ENCODE measurements at regions not wholly inside any gene's neighbourhood (a gene's known extent, or its start where the extent isn't known, plus 50 kb on each side); places are given as distances from the start of the nearest gene placed in this dataset.

- H3K4me3 Mint-ChIP-seq: no peak overlapping the region
- TF ChIP-seq EZH2phosphoT487 (IDR thresholded peaks at IDR 0.05): no peak
- no peak for TF ChIP-seq CTCF (IDR thresholded peaks at IDR 0.05)
- TF ChIP-seq EZH2 (IDR thresholded peaks at IDR 0.05): no peak
- peaks cover 12% of the 10 kb centered on the region for H3K4me1 Mint-ChIP-seq
- no peak for DNase-seq (ENCODE audit: low spot score)
- H3K4me1 ChIP-seq: peaks cover 18% of the 10 kb centered on the region
- no peak overlapping the region for H3K4me3 ChIP-seq
- H3K9me3 Mint-ChIP-seq: no peaks in the 10 kb centered on the region
- peaks cover 22% of the 10 kb centered on the region for H3F3A ChIP-seq (ENCODE audit: low read depth)
- no peak overlapping the region for H3K4me2 ChIP-seq
- no peak overlapping the region for H3K9ac ChIP-seq
- H3K36me3 Mint-ChIP-seq: no peaks in the 10 kb centered on the region
- no peak overlapping the region for H3K27ac Mint-ChIP-seq
- H3K27me3 ChIP-seq: no peaks in the 10 kb centered on the region
- H3K27ac ChIP-seq: no peak overlapping the region
- no peaks in the 10 kb centered on the region for H3K9me3 ChIP-seq (ENCODE audit: low read depth)
- H4K20me1 ChIP-seq (ENCODE audit: low read depth): no peaks in the 10 kb centered on the region
- H3K27me3 Mint-ChIP-seq (ENCODE audit: insufficient read depth, low read depth): peaks cover 3% of the 10 kb centered on the region
- H3K79me2 ChIP-seq (ENCODE audit: low read depth): no peaks in the 10 kb centered on the region
- H2AFZ ChIP-seq (replicated peaks): no peak overlapping the region
- no peaks in the 10 kb centered on the region for H3K36me3 ChIP-seq
These were observed 128.4 kb downstream of the BBS10 start for GRCh38 chr12:76219806-76220205.

GRCh38 chr12:76216585-76217472 lies 131.4 kb downstream of the BBS10 start:
- no peaks in the 10 kb centered on the region for H3K27me3 ChIP-seq
- Mint-ChIP-seq H3K27ac (no peak overlapping the region), H3K4me1 (peaks cover 12% of the 10 kb centered on the region)

GRCh38 chr12:76208129-76208528 lies 123.6 kb upstream of the NAP1L1 start:
- H3K9me3 Mint-ChIP-seq: peaks cover 2% of the 10 kb centered on the region
- no peaks in the 10 kb centered on the region for H3K4me1 Mint-ChIP-seq
- TF ChIP-seq EZH2phosphoT487 (IDR thresholded peaks at IDR 0.05) (no peak), CTCF (IDR thresholded peaks at IDR 0.05) (no peak), EZH2 (IDR thresholded peaks at IDR 0.05) (no peak)
- H2AFZ ChIP-seq (replicated peaks): no peak overlapping the region
- H3K36me3 ChIP-seq: no peaks in the 10 kb centered on the region
- H3K4me2 ChIP-seq: no peak overlapping the region
- H3K27ac Mint-ChIP-seq: no peak overlapping the region
- H3F3A ChIP-seq (ENCODE audit: low read depth): no peaks in the 10 kb centered on the region
- no peaks in the 10 kb centered on the region for H3K36me3 Mint-ChIP-seq
- no peak overlapping the region for H3K4me3 ChIP-seq
- H3K4me3 Mint-ChIP-seq: no peak overlapping the region
- peaks cover 1% of the 10 kb centered on the region for H3K27me3 Mint-ChIP-seq (ENCODE audit: insufficient read depth, low read depth)
- H3K9ac ChIP-seq: no peak overlapping the region
- H4K20me1 ChIP-seq (ENCODE audit: low read depth): no peaks in the 10 kb centered on the region
- H3K79me2 ChIP-seq (ENCODE audit: low read depth): no peaks in the 10 kb centered on the region
- H3K4me1 ChIP-seq: no peaks in the 10 kb centered on the region
- no peaks in the 10 kb centered on the region for H3K9me3 ChIP-seq (ENCODE audit: low read depth)
- H3K27ac ChIP-seq: no peak overlapping the region
- DNase-seq (ENCODE audit: low spot score): no peak
- H3K27me3 ChIP-seq: no peaks in the 10 kb centered on the region

More at GRCh38 chr12:76216585-76217472, 131.4 kb downstream of the BBS10 start:
- Histone ChIP-seq H3K9me3 (ENCODE audit: low read depth) (no peaks in the 10 kb centered on the region), H3K27ac (no peak overlapping the region), H2AFZ (replicated peaks) (peak overlapping the region; percentile 66), H4K20me1 (ENCODE audit: low read depth) (no peaks in the 10 kb centered on the region), H3K79me2 (ENCODE audit: low read depth) (no peaks in the 10 kb centered on the region), H3K4me3 (no peak overlapping the region), H3K4me1 (peaks cover 18% of the 10 kb centered on the region), H3K9ac (no peak overlapping the region), H3K4me2 (no peak overlapping the region), H3F3A (ENCODE audit: low read depth) (peaks cover 15% of the 10 kb centered on the region), H3K36me3 (no peaks in the 10 kb centered on the region)
- TF ChIP-seq EZH2phosphoT487 (IDR thresholded peaks at IDR 0.05) (no peak), CTCF (IDR thresholded peaks at IDR 0.05) (no peak), EZH2 (IDR thresholded peaks at IDR 0.05) (no peak)
- H3K36me3 Mint-ChIP-seq: no peaks in the 10 kb centered on the region
- H3K9me3 Mint-ChIP-seq: no peaks in the 10 kb centered on the region
- no peak for DNase-seq (ENCODE audit: low spot score)
- no peak overlapping the region for H3K4me3 Mint-ChIP-seq
- peaks cover 3% of the 10 kb centered on the region for H3K27me3 Mint-ChIP-seq (ENCODE audit: insufficient read depth, low read depth)
